ENCODE measurements at regions not wholly inside any gene's neighbourhood (a gene's known extent, or its start where the extent isn't known, plus 50 kb on each side); places are given as distances from the start of the nearest gene placed in this dataset.

- ChIA-PET CTCF (no interaction called here), POLR2A (no interaction called here)
- Mint-ChIP-seq H3K4me1 (peaks cover 7% of the 10 kb centered on the region), H3K36me3 (ENCODE audit: low read depth) (no peaks in the 10 kb centered on the region), H3K27me3 (peaks cover 4% of the 10 kb centered on the region), H3K9me3 (no peaks in the 10 kb centered on the region), H3K4me3 (no peak overlapping the region), H3K27ac (no peak overlapping the region)
- DNase-seq, result no peak
These were observed 116.9 kb upstream of the MTAP start for GRCh38 chr9:21685502-21685901.

- H3K9me3 Mint-ChIP-seq, result no peaks in the 10 kb centered on the region
- no peak overlapping the region for H3K27ac Mint-ChIP-seq
- DNase-seq, result no peak
- peaks cover 7% of the 10 kb centered on the region for H3K4me1 Mint-ChIP-seq
- CTCF ChIA-PET, result interaction anchor here (1.2 to 1.3 kb wide), 2 partner anchors 22 to 128 kb away, joined by 3 read pairs; no protein-coding TSS in a partner anchor
- H3K4me3 Mint-ChIP-seq, result no peak overlapping the region
- peaks cover 6% of the 10 kb centered on the region for H3K27me3 Mint-ChIP-seq
- H3K36me3 Mint-ChIP-seq (ENCODE audit: low read depth), result no peaks in the 10 kb centered on the region
- POLR2A ChIA-PET, result no interaction called here
These were observed 115.7 kb upstream of the MTAP start for GRCh38 chr9:21686738-21687137.

- POLR2A ChIA-PET, result no interaction called here
- DNase-seq, result no peak
- no peaks in the 10 kb centered on the region for H3K9me3 Mint-ChIP-seq
- no peak overlapping the region for H3K4me3 Mint-ChIP-seq
- no peaks in the 10 kb centered on the region for H3K36me3 Mint-ChIP-seq (ENCODE audit: low read depth)
- peaks cover 12% of the 10 kb centered on the region for H3K27me3 Mint-ChIP-seq
- CTCF ChIA-PET, result interaction anchor here (1.3 kb wide), 1 partner anchor 128 kb away, joined by 3 read pairs; no protein-coding TSS in a partner anchor
- H3K27ac Mint-ChIP-seq, result no peak overlapping the region
- H3K4me1 Mint-ChIP-seq, result peaks cover 7% of the 10 kb centered on the region
These were observed 115.1 kb upstream of the MTAP start for GRCh38 chr9:21687351-21687750.

GRCh38 chr9:21688108-21689102, 114.0 kb upstream of the MTAP start:
- Mint-ChIP-seq H3K9me3 (no peaks in the 10 kb centered on the region), H3K36me3 (ENCODE audit: low read depth) (no peaks in the 10 kb centered on the region), H3K27ac (no peak overlapping the region), H3K27me3 (peaks cover 15% of the 10 kb centered on the region), H3K4me1 (peaks cover 7% of the 10 kb centered on the region), H3K4me3 (peak overlapping the region; percentile 29)
- DNase-seq, result no peak
- POLR2A ChIA-PET, result no interaction called here
- CTCF ChIA-PET, result no interaction called here

GRCh38 chr9:21689854-21690253, 112.6 kb upstream of the MTAP start:
- Mint-ChIP-seq H3K27ac (no peak overlapping the region), H3K9me3 (no peaks in the 10 kb centered on the region), H3K27me3 (peaks cover 12% of the 10 kb centered on the region), H3K36me3 (ENCODE audit: low read depth) (no peaks in the 10 kb centered on the region), H3K4me3 (no peak overlapping the region), H3K4me1 (peaks cover 3% of the 10 kb centered on the region)
- ChIA-PET POLR2A (no interaction called here), CTCF (interaction anchor here (0.6 to 1.3 kb wide), 2 partner anchors 77 to 364 kb away, joined by 3 read pairs; no protein-coding TSS in a partner anchor)
- DNase-seq, result no peak

GRCh38 chr9:21690561-21690960, 111.9 kb upstream of the MTAP start:
- H3K36me3 Mint-ChIP-seq (ENCODE audit: low read depth), result no peaks in the 10 kb centered on the region
- POLR2A ChIA-PET, result no interaction called here
- peaks cover 12% of the 10 kb centered on the region for H3K27me3 Mint-ChIP-seq
- CTCF ChIA-PET, result interaction anchor here (1.0 to 1.3 kb wide), 2 partner anchors 18 to 364 kb away, joined by 3 read pairs; no protein-coding TSS in a partner anchor
- H3K9me3 Mint-ChIP-seq, result peaks cover under 1% of the 10 kb centered on the region
- DNase-seq, result no peak
- H3K4me3 Mint-ChIP-seq, result no peak overlapping the region
- H3K27ac Mint-ChIP-seq, result no peak overlapping the region
- H3K4me1 Mint-ChIP-seq, result no peaks in the 10 kb centered on the region

GRCh38 chr9:21692390-21692789, 110.0 kb upstream of the MTAP start:
- no peak for DNase-seq
- Mint-ChIP-seq H3K27me3 (peaks cover 12% of the 10 kb centered on the region), H3K9me3 (peaks cover 3% of the 10 kb centered on the region), H3K4me3 (no peak overlapping the region), H3K27ac (no peak overlapping the region), H3K4me1 (no peaks in the 10 kb centered on the region), H3K36me3 (ENCODE audit: low read depth) (no peaks in the 10 kb centered on the region)
- ChIA-PET POLR2A (no interaction called here), CTCF (no interaction called here)

GRCh38 chr9:21694424-21694823, 108.0 kb upstream of the MTAP start:
- CTCF ChIA-PET, result no interaction called here

GRCh38 chr9:21695443-21695842, 107.0 kb upstream of the MTAP start:
- POLR2A ChIA-PET, result no interaction called here
- peaks cover 3% of the 10 kb centered on the region for H3K9me3 Mint-ChIP-seq
- no peaks in the 10 kb centered on the region for H3K4me1 Mint-ChIP-seq
- CTCF ChIA-PET, result no interaction called here
- no peak overlapping the region for H3K27ac Mint-ChIP-seq
- DNase-seq, result no peak
- no peaks in the 10 kb centered on the region for H3K36me3 Mint-ChIP-seq (ENCODE audit: low read depth)
- H3K27me3 Mint-ChIP-seq, result peaks cover 20% of the 10 kb centered on the region
- H3K4me3 Mint-ChIP-seq, result no peak overlapping the region

More at GRCh38 chr9:21694424-21694823, 108.0 kb upstream of the MTAP start:
- DNase-seq, result no peak
- no peak overlapping the region for H3K27ac Mint-ChIP-seq
- POLR2A ChIA-PET, result no interaction called here
- H3K27me3 Mint-ChIP-seq, result peaks cover 20% of the 10 kb centered on the region
- H3K36me3 Mint-ChIP-seq (ENCODE audit: low read depth), result no peaks in the 10 kb centered on the region
- no peak overlapping the region for H3K4me3 Mint-ChIP-seq
- H3K9me3 Mint-ChIP-seq, result peaks cover 3% of the 10 kb centered on the region
- no peaks in the 10 kb centered on the region for H3K4me1 Mint-ChIP-seq

- POLR2A ChIA-PET, result no interaction called here
- Mint-ChIP-seq H3K36me3 (ENCODE audit: low read depth) (no peaks in the 10 kb centered on the region), H3K4me3 (no peak overlapping the region), H3K27ac (no peak overlapping the region), H3K27me3 (peaks cover 20% of the 10 kb centered on the region), H3K4me1 (no peaks in the 10 kb centered on the region), H3K9me3 (peaks cover 3% of the 10 kb centered on the region)
- CTCF ChIA-PET, result no interaction called here
- DNase-seq, result no peak
These were observed 106.5 kb upstream of the MTAP start for GRCh38 chr9:21695874-21696341.

GRCh38 chr9:21696411-21696871, 106.0 kb upstream of the MTAP start:
- H3K4me1 Mint-ChIP-seq, result no peaks in the 10 kb centered on the region
- H3K4me3 Mint-ChIP-seq, result no peak overlapping the region
- peaks cover 3% of the 10 kb centered on the region for H3K9me3 Mint-ChIP-seq
- ChIA-PET CTCF (no interaction called here), POLR2A (no interaction called here)
- no peak for DNase-seq
- H3K27me3 Mint-ChIP-seq, result peaks cover 17% of the 10 kb centered on the region
- H3K36me3 Mint-ChIP-seq (ENCODE audit: low read depth), result no peaks in the 10 kb centered on the region
- no peak overlapping the region for H3K27ac Mint-ChIP-seq

- ChIA-PET CTCF (interaction anchor here (1.0 to 1.7 kb wide), 10 partner anchors 8 to 330 kb away, joined by 3 to 18 read pairs (median 4); no protein-coding TSS in a partner anchor), POLR2A (no interaction called here)
- no peaks in the 10 kb centered on the region for H3K9me3 Mint-ChIP-seq
- H3K27ac Mint-ChIP-seq, result no peak overlapping the region
- no peaks in the 10 kb centered on the region for H3K4me1 Mint-ChIP-seq
- H3K36me3 Mint-ChIP-seq (ENCODE audit: low read depth), result no peaks in the 10 kb centered on the region
- H3K27me3 Mint-ChIP-seq, result peaks cover 17% of the 10 kb centered on the region
- DNase-seq, result no peak
- no peak overlapping the region for H3K4me3 Mint-ChIP-seq
These were observed 94.2 kb upstream of the MTAP start for GRCh38 chr9:21708260-21708711.

- Mint-ChIP-seq H3K27ac (no peak overlapping the region), H3K4me3 (no peak overlapping the region), H3K36me3 (ENCODE audit: low read depth) (no peaks in the 10 kb centered on the region), H3K4me1 (no peaks in the 10 kb centered on the region), H3K27me3 (peaks cover 17% of the 10 kb centered on the region), H3K9me3 (no peaks in the 10 kb centered on the region)
- CTCF ChIA-PET, result interaction anchor here (0.7 to 1.7 kb wide), 19 partner anchors 8 to 1593 kb away, joined by 3 to 18 read pairs (median 3); no protein-coding TSS in a partner anchor
- POLR2A ChIA-PET, result no interaction called here
- DNase-seq, result no peak
These were observed 93.6 kb upstream of the MTAP start for GRCh38 chr9:21708856-21709255.
